ENCODE measurements at regions not wholly inside any gene's neighbourhood (a gene's known extent, or its start where the extent isn't known, plus 50 kb on each side); places are given as distances from the start of the nearest gene placed in this dataset.

DNA sequence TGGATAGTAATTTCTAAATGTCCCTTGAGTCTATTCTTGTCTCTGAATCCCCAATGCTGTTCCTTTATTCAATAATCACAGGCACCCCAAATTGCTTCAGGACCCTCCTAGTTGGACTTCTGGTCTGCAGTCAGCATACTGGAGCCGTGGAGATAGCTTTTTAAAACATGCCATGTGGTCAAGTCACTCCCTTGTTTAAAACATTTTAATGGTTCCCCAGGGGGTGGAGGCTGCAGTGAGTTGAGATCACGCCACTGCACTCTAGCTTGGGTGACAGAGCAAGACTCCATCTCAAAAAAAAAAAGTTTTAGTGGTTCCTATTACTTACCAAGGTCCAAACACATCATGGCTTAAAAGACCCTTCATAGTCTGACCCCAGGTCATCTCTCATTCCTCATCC is 220.3 kb downstream of the ADAMTS15 start:
- H3K27me3 Mint-ChIP-seq: peaks cover 2% of the 10 kb centered on the region
- CTCF ChIA-PET: no interaction called here
- TF ChIP-seq, protein P1, sequence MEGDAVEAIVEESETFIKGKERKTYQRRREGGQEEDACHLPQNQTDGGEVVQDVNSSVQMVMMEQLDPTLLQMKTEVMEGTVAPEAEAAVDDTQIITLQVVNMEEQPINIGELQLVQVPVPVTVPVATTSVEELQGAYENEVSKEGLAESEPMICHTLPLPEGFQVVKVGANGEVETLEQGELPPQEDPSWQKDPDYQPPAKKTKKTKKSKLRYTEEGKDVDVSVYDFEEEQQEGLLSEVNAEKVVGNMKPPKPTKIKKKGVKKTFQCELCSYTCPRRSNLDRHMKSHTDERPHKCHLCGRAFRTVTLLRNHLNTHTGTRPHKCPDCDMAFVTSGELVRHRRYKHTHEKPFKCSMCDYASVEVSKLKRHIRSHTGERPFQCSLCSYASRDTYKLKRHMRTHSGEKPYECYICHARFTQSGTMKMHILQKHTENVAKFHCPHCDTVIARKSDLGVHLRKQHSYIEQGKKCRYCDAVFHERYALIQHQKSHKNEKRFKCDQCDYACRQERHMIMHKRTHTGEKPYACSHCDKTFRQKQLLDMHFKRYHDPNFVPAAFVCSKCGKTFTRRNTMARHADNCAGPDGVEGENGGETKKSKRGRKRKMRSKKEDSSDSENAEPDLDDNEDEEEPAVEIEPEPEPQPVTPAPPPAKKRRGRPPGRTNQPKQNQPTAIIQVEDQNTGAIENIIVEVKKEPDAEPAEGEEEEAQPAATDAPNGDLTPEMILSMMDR (IDR thresholded peaks at IDR 0.05): no peak
- H3K4me3 Mint-ChIP-seq: no peak overlapping the region
- ATAC-seq (ENCODE audit: low read depth) (no peak), DNase-seq (no peak)
- H3K27ac Mint-ChIP-seq: no peak overlapping the region
- H3K9me3 Mint-ChIP-seq: no peaks in the 10 kb centered on the region
- H3K36me3 Mint-ChIP-seq (ENCODE audit: low read depth): no peaks in the 10 kb centered on the region
- intact Hi-C loops (cut with micrococcal nuclease): no loop called here
- H3K4me1 Mint-ChIP-seq: no peaks in the 10 kb centered on the region
- POLR2A ChIA-PET: no interaction called here

GRCh38 chr11:130670200-130670599 is 221.8 kb downstream of the ADAMTS15 start:
- Mint-ChIP-seq H3K4me3 (no peak overlapping the region), H3K9me3 (no peaks in the 10 kb centered on the region), H3K4me1 (no peaks in the 10 kb centered on the region), H3K36me3 (ENCODE audit: low read depth) (no peaks in the 10 kb centered on the region), H3K27me3 (peaks cover 2% of the 10 kb centered on the region), H3K27ac (no peak overlapping the region)
- ChIA-PET CTCF (no interaction called here), POLR2A (no interaction called here)
- no peak for DNase-seq
- intact Hi-C loops (cut with micrococcal nuclease): no loop called here
- ATAC-seq (ENCODE audit: low read depth): no peak
- TF ChIP-seq, protein P1 (IDR thresholded peaks at IDR 0.05): no peak

DNA sequence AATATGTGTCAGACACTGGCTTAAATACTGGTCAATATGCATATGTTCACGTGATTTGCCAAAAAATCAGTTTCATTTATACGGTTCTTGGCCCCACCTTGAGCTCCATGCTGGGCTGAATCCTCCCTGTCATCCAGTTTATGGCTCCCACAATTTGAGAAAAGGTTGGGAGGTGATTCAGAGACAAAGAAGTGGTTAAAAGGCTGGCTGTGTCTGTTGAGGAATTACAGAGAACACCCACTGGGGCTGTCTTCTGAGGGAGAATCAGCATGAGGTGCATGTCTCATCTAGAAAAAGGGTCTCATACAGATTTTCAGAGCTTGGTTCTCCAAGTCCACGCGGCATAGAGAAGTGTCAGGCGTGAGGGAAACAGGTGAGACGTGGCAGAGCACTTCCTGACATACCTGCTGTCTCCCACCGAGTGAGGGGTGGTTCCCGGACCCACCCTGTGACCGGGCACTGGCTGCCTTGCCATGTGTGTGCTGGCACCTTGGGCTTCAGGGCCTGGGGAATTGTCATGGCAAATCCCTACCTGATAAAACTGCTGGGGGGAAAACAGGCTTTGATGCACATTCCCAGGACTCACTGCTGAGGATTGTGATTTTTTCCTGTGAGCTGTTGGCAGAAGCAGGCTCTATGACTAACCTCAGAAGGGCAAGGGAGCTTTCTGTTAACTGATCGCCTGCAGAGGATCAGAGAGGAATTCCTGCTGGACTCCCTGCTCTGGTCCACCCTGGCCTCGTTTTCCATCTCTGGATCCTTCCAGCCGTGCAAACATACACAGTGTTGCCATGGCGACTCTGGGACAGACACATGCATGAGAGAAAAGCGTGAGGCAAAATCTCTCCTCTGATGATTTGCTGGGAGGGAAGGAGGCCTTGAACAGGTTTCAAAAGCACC is 223.6 kb downstream of the ADAMTS15 start:
- no peak for ATAC-seq (ENCODE audit: low read depth)
- ChIA-PET POLR2A (no interaction called here), CTCF (no interaction called here)
- Mint-ChIP-seq H3K4me3 (no peak overlapping the region), H3K27ac (no peak overlapping the region), H3K4me1 (no peaks in the 10 kb centered on the region), H3K27me3 (peaks cover 4% of the 10 kb centered on the region), H3K36me3 (ENCODE audit: low read depth) (no peaks in the 10 kb centered on the region), H3K9me3 (no peaks in the 10 kb centered on the region)
- no peak for DNase-seq
- intact Hi-C loops (cut with micrococcal nuclease): no loop called here
- TF ChIP-seq, protein P1 (IDR thresholded peaks at IDR 0.05): no peak

DNA sequence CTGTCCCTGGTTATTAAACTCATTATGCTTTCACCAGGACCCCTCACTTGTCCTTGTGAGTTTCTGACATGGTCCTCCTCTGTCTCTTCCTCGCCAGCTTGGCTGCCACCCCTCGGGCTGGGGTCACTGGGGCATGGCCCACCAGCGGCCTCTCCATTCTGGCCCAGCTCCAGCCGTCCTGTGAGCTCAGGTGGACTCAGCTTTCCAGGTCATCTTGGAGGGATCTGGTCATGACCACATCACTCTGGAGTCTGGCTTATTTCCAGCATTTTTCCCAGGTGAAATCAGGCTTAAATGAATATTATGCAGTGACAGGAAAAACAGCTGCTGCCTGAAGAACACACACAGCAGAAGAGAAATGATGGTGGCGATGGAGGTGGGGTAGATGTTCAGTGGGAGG is 224.5 kb downstream of the ADAMTS15 start:
- ChIA-PET POLR2A (no interaction called here), CTCF (no interaction called here)
- Mint-ChIP-seq H3K36me3 (ENCODE audit: low read depth) (no peaks in the 10 kb centered on the region), H3K27ac (no peak overlapping the region), H3K4me3 (no peak overlapping the region), H3K9me3 (no peaks in the 10 kb centered on the region), H3K27me3 (peaks cover 4% of the 10 kb centered on the region), H3K4me1 (no peaks in the 10 kb centered on the region)
- TF ChIP-seq, protein P1 (IDR thresholded peaks at IDR 0.05): no peak
- intact Hi-C loops (cut with micrococcal nuclease): no loop called here
- DNase-seq (no peak), ATAC-seq (ENCODE audit: low read depth) (no peak)

- intact Hi-C loops (cut with micrococcal nuclease): no loop called here
- peaks cover 4% of the 10 kb centered on the region for H3K27me3 Mint-ChIP-seq
- ChIA-PET POLR2A (no interaction called here), CTCF (no interaction called here)
- no peak overlapping the region for H3K27ac Mint-ChIP-seq
- ATAC-seq (ENCODE audit: low read depth) (no peak), DNase-seq (no peak)
- peaks cover 6% of the 10 kb centered on the region for H3K9me3 Mint-ChIP-seq
- H3K4me1 Mint-ChIP-seq: no peaks in the 10 kb centered on the region
- H3K36me3 Mint-ChIP-seq (ENCODE audit: low read depth): no peaks in the 10 kb centered on the region
- TF ChIP-seq, protein P1 (IDR thresholded peaks at IDR 0.05): no peak
- H3K4me3 Mint-ChIP-seq: no peak overlapping the region
Observed at GRCh38 chr11:130673698-130674097, 225.3 kb downstream of the ADAMTS15 start.

Measured in activated B cell treated with CpG ODN at 0.5 μM for 24 hours (primary cell).